ENCODE measurements at regions not wholly inside any gene's neighbourhood (a gene's known extent, or its start where the extent isn't known, plus 50 kb on each side); places are given as distances from the start of the nearest gene placed in this dataset.

GRCh38 chr5:66324357-66324756 lies 180.3 kb downstream of the SREK1 start:
- no peak overlapping the region for H3K4me2 ChIP-seq (ENCODE audit: low read length)
- CTCF ChIA-PET (ENCODE audit: unreplicated experiment), result no interaction called here
- H3K36me3 ChIP-seq (ENCODE audit: insufficient read depth, low read length), result no peaks in the 10 kb centered on the region
- DNase-seq (ENCODE audit: low spot score), result no peak
- H4K20me1 ChIP-seq (ENCODE audit: insufficient read depth, low read length), result no peaks in the 10 kb centered on the region
- H3K9me2 ChIP-seq (ENCODE audit: insufficient read depth, low read length), result no peaks in the 10 kb centered on the region
- POLR2A ChIA-PET, result no interaction called here
- no peak overlapping the region for H2AFZ ChIP-seq (ENCODE audit: low read length)
- no TSS peak for BruUV-seq (replicated peaks)
- no peaks in the 10 kb centered on the region for H3K4me1 ChIP-seq (ENCODE audit: insufficient read depth, low read length, poor library complexity, severe bottlenecking)
- no peak overlapping the region for H3K27ac ChIP-seq (ENCODE audit: low read depth, low read length, poor library complexity, severe bottlenecking)
- H3K4me3 ChIP-seq (ENCODE audit: low read depth, low read length, poor library complexity, severe bottlenecking), result no peak overlapping the region
- H3K79me2 ChIP-seq (ENCODE audit: insufficient read depth, low read depth, low read length), result no peaks in the 10 kb centered on the region
- intact Hi-C loops (cut with micrococcal nuclease; ENCODE audit: unreplicated experiment), result no loop called here
- no peak for TF ChIP-seq CTCF (conservative IDR thresholded peaks at IDR 0.05; ENCODE audit: low read length)
- no peak for TF ChIP-seq EZH2phosphoT487 (IDR thresholded peaks at IDR 0.05; ENCODE audit: borderline replicate concordance, low read depth, low read length)
- no peaks in the 10 kb centered on the region for H3K9me3 ChIP-seq (ENCODE audit: low read length)

- Histone ChIP-seq H3K27ac (ENCODE audit: low read depth, low read length, poor library complexity, severe bottlenecking) (no peak overlapping the region), H3K9me3 (ENCODE audit: low read length) (no peaks in the 10 kb centered on the region), H3K79me2 (ENCODE audit: insufficient read depth, low read depth, low read length) (no peaks in the 10 kb centered on the region), H3K36me3 (ENCODE audit: insufficient read depth, low read length) (no peaks in the 10 kb centered on the region), H2AFZ (ENCODE audit: low read length) (no peak overlapping the region), H3K9me2 (ENCODE audit: insufficient read depth, low read length) (no peaks in the 10 kb centered on the region), H3K4me1 (ENCODE audit: insufficient read depth, low read length, poor library complexity, severe bottlenecking) (no peaks in the 10 kb centered on the region), H3K4me3 (ENCODE audit: low read depth, low read length, poor library complexity, severe bottlenecking) (no peak overlapping the region), H3K4me2 (ENCODE audit: low read length) (no peak overlapping the region), H4K20me1 (ENCODE audit: insufficient read depth, low read length) (no peaks in the 10 kb centered on the region)
- intact Hi-C loops (cut with micrococcal nuclease; ENCODE audit: unreplicated experiment), result no loop called here
- TF ChIP-seq CTCF (conservative IDR thresholded peaks at IDR 0.05; ENCODE audit: low read length), result no peak
- no peak for TF ChIP-seq EZH2phosphoT487 (IDR thresholded peaks at IDR 0.05; ENCODE audit: borderline replicate concordance, low read depth, low read length)
- ChIA-PET POLR2A (no interaction called here), CTCF (ENCODE audit: unreplicated experiment) (no interaction called here)
- BruUV-seq (replicated peaks), result no TSS peak
- DNase-seq (ENCODE audit: low spot score), result no peak
These were observed 182.2 kb downstream of the SREK1 start for GRCh38 chr5:66326276-66326675.

- Histone ChIP-seq H3K9me2 (ENCODE audit: insufficient read depth, low read length) (no peaks in the 10 kb centered on the region), H3K4me1 (ENCODE audit: insufficient read depth, low read length, poor library complexity, severe bottlenecking) (no peaks in the 10 kb centered on the region), H3K4me2 (ENCODE audit: low read length) (no peak overlapping the region), H2AFZ (ENCODE audit: low read length) (no peak overlapping the region), H3K27ac (ENCODE audit: low read depth, low read length, poor library complexity, severe bottlenecking) (no peak overlapping the region), H4K20me1 (ENCODE audit: insufficient read depth, low read length) (no peaks in the 10 kb centered on the region), H3K9me3 (ENCODE audit: low read length) (no peaks in the 10 kb centered on the region), H3K79me2 (ENCODE audit: insufficient read depth, low read depth, low read length) (no peaks in the 10 kb centered on the region), H3K4me3 (ENCODE audit: low read depth, low read length, poor library complexity, severe bottlenecking) (no peak overlapping the region), H3K36me3 (ENCODE audit: insufficient read depth, low read length) (no peaks in the 10 kb centered on the region)
- CTCF ChIA-PET (ENCODE audit: unreplicated experiment), result no interaction called here
- POLR2A ChIA-PET, result no interaction called here
- no TSS peak for BruUV-seq (replicated peaks)
- DNase-seq (ENCODE audit: low spot score), result no peak
- intact Hi-C loops (cut with micrococcal nuclease; ENCODE audit: unreplicated experiment), result no loop called here
- TF ChIP-seq CTCF (conservative IDR thresholded peaks at IDR 0.05; ENCODE audit: low read length) (no peak), EZH2phosphoT487 (IDR thresholded peaks at IDR 0.05; ENCODE audit: borderline replicate concordance, low read depth, low read length) (no peak)
These were observed 182.9 kb downstream of the SREK1 start for GRCh38 chr5:66327008-66327407.
